Gastroesophageal sphincter (tissue), 4 donors: ENCODE measurements at regions not wholly inside any gene's neighbourhood (a gene's known extent, or its start where the extent isn't known, plus 50 kb on each side); places are given as distances from the start of the nearest gene placed in this dataset.

ENCODE experiments used
- ATAC-seq: fragments of 150-250 bp; one replicate; pipeline ENCODE4 v1.9.1; 2016; ENCODE audit warnings: mild to moderate bottlenecking, moderate library complexity
- H3K27ac ChIP-seq, 4 donors: fragments of 200-600 bp; sonication (generic) in 3 of 4; 1 replicate in 3 of 4; 2 replicates in 1 of 4; pipeline ENCODE4 v1.5.1; 2016 to 2019
- H3K27me3 ChIP-seq: fragments of 200-600 bp; sonication (generic); one replicate; pipeline ENCODE4 v1.5.1; 2019
- H3K36me3 ChIP-seq, 2 donors: fragments of 200-600 bp; sonication (generic); one replicate each; pipeline ENCODE4 v1.5.1; 2019; ENCODE audit warnings: control low read depth in 1 of 2
- H3K4me1 ChIP-seq, 3 donors: fragments of 200-600 bp; sonication (generic); 1 replicate in 2 of 3; 2 replicates in 1 of 3; pipeline ENCODE4 v1.5.1; 2016 to 2019; ENCODE audit warnings: control low read depth in 2 of 3
- H3K4me3 ChIP-seq, 2 donors: fragments of 200-600 bp; sonication (generic); one replicate each; pipeline ENCODE4 v1.5.1; 2019; ENCODE audit warnings: mild to moderate bottlenecking in 1 of 2, moderate library complexity in 1 of 2
- H3K9me3 ChIP-seq, 3 donors: fragments of 200-600 bp; sonication (generic); one replicate each; pipeline ENCODE4 v1.5.1; 2017 to 2019; ENCODE audit warnings: control low read depth in 2 of 3
- CTCF ChIP-seq, 4 experiments: fragments of 200-600 bp in 2 of 4; fragments of 450-650 bp in 2 of 4; sonication (generic) in 1 of 4; IDR thresholded peaks; one replicate each; pipeline ENCODE4 v1.5.1; 2017 to 2019; ENCODE audit warnings: antibody characterized with exemption in 4 of 4, mild to moderate bottlenecking in 2 of 4, moderate library complexity in 2 of 4
- POLR2A ChIP-seq, 2 donors: fragments of 450-650 bp; IDR thresholded peaks; one replicate each; pipeline ENCODE4 v1.6.1; 2017; ENCODE audit warnings: antibody characterized with exemption in 2 of 2, mild to moderate bottlenecking in 2 of 2, moderate library complexity in 1 of 2
- WGBS, 2 donors: methylation state at CpG; one replicate each; pipeline ENCODE4 v1.1.5; 2018; ENCODE audit warnings: low coverage in 1 of 2; 5-methylcytosine and 5-hydroxymethylcytosine counted together
- small RNA-seq, 4 donors: library from RNA; depleted of rRNA; stranded (forward); fragments of <200 nt; gene quantifications; one replicate each; pipeline ENCODE3, GENCODE V24; 2016

DNA sequence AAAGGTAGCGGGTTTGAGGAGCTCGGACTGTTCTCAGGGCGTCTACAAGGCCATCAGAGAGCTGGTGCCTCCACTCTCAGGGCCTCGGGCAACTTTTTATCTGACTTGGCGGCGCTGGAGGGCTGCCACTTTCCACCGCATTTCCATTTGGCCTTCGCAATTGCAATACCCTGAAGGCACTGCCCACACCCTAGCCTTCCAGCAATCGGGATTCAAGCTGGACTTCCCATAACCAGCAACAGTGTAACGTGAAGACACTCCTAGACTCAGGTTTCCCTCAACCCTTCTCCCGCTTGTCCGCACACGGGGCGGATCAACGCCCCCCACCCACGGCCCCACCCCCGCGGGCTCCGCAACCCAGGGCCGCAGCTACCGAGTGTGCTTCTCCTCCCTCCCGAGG is 50.2 kb upstream of the BCOR start:
- H3K27ac ChIP-seq: no peak overlapping the region
- H3K4me1 ChIP-seq: peaks cover 0 to 31% (median 9%) of the 10 kb centered on the region in 3 donors
- H3K36me3 ChIP-seq: no peaks in the 10 kb centered on the region
- no peaks in the 10 kb centered on the region for H3K9me3 ChIP-seq
- TF ChIP-seq CTCF (IDR thresholded peaks at IDR 0.05) (no peak), POLR2A (IDR thresholded peaks at IDR 0.05) (no peak)
- no peaks in the 10 kb centered on the region for H3K27me3 ChIP-seq
- WGBS, 2 donors: 36 to 95% methylated on average over 4 of the region's 22 CpGs
- no peak overlapping the region for H3K4me3 ChIP-seq
- ATAC-seq: no peak

Small RNA genes lying in the stretch of these regions (small RNA-seq; reads per million reads assigned to genes)
- gene RF00019: 0 reads per million in 4 donors
